PC-3 (cell line): ENCODE measurements at regions not wholly inside any gene's neighbourhood (a gene's known extent, or its start where the extent isn't known, plus 50 kb on each side); places are given as distances from the start of the nearest gene placed in this dataset.

Experiments used
- ATAC-seq: fragments of 200-7000 bp; cut with Tn5 transposase; 2 replicates; pipeline ENCODE4 v1.9.1; 2020; ENCODE audit warnings: mild to moderate bottlenecking, moderate library complexity
- BruUV-seq: library from RNA; stranded (reverse); fragments of 400-500 nt; replicated peaks from 2 replicates; lab custom pipeline; 2021; lab: Mats Ljungman, UMichigan
- CTCF ChIA-PET: fragments of 300-600 bp; sonication (Branson Sonifier 250); formaldehyde crosslinking; loops from one replicate; lab custom pipeline; 2022; ENCODE audit warnings: antibody characterized with exemption; lab: Charles Lee
- POLR2A ChIA-PET: fragments of 300-600 bp; sonication (Branson Sonifier 250); formaldehyde crosslinking; loops from one replicate; lab custom pipeline; 2022; ENCODE audit warnings: antibody characterized with exemption; ENCODE audit not compliant: unreplicated experiment; lab: Charles Lee
- DNase-seq: peaks from one replicate; pipeline ENCODE4 v3.0.0-alpha.2; 2015
- H2AFZ ChIP-seq: fragments of 300-600 bp; sonication (generic); 2 replicates; pipeline ENCODE4 v1.6.0; 2016; ENCODE audit warnings: antibody characterized with exemption, low read length
- H3F3A ChIP-seq: fragments of 300-600 bp; sonication (generic); one replicate; pipeline ENCODE4 v1.6.0; 2017; ENCODE audit warnings: antibody characterized with exemption, low read length, control low read depth, mild to moderate bottlenecking; ENCODE audit not compliant: unreplicated experiment
- H3K27ac ChIP-seq: fragments of 300-600 bp; sonication (generic); 2 replicates; pipeline ENCODE4 v1.5.1; 2016; ENCODE audit warnings: mild to moderate bottlenecking, low read length
- H3K27me3 ChIP-seq: fragments of 300-600 bp; sonication (generic); 2 replicates; pipeline ENCODE4 v1.6.1; 2016; ENCODE audit warnings: low read length, mixed read lengths
- H3K36me3 ChIP-seq: fragments of 300-600 bp; sonication (generic); 2 replicates; pipeline ENCODE4 v1.6.1; 2016; ENCODE audit warnings: low read depth, mixed run types, low read length, mixed read lengths
- H3K4me1 ChIP-seq: fragments of 300-600 bp; sonication (generic); 2 replicates; pipeline ENCODE4 v1.5.1; 2016; ENCODE audit warnings: low read length; ENCODE audit not compliant: insufficient read depth
- H3K4me2 ChIP-seq: fragments of 300-600 bp; sonication (generic); 2 replicates; pipeline ENCODE4 v1.6.0; 2016; ENCODE audit warnings: low read length
- H3K4me3 ChIP-seq: fragments of 300-600 bp; sonication (generic); 2 replicates; pipeline ENCODE4 v1.5.1; 2016; ENCODE audit warnings: mild to moderate bottlenecking, low read length, mixed read lengths
- H3K79me2 ChIP-seq: fragments of 300-600 bp; sonication (generic); 2 replicates; pipeline ENCODE4 v1.6.1; 2017; ENCODE audit warnings: low read length, mixed read lengths
- H3K9ac ChIP-seq: fragments of 300-600 bp; sonication (generic); 2 replicates; pipeline ENCODE4 v1.6.0; 2016; ENCODE audit warnings: mild to moderate bottlenecking, low read length
- H3K9me2 ChIP-seq: fragments of 300-600 bp; sonication (generic); replicated peaks from 2 replicates; pipeline ENCODE4 v1.6.1; 2016; ENCODE audit warnings: mixed run types, low read length, mixed read lengths
- H3K9me3 ChIP-seq: fragments of 300-600 bp; sonication (generic); 2 replicates; pipeline ENCODE4 v1.6.1; 2016; ENCODE audit warnings: low read length, mixed read lengths
- H4K20me1 ChIP-seq: fragments of 300-600 bp; sonication (generic); 2 replicates; pipeline ENCODE4 v1.6.1; 2016; ENCODE audit warnings: low read length, mixed read lengths
- EZH2 ChIP-seq: fragments of 300-600 bp; sonication (generic); IDR thresholded peaks from one replicate; pipeline ENCODE4 v1.6.1; 2017; ENCODE audit warnings: antibody characterized with exemption, mild to moderate bottlenecking, low read length; ENCODE audit not compliant: unreplicated experiment
- EZH2phosphoT487 ChIP-seq: fragments of 300-600 bp; sonication (generic); IDR thresholded peaks from 2 replicates; pipeline ENCODE4 v1.6.1; 2018; ENCODE audit warnings: mild to moderate bottlenecking, antibody characterized with exemption, low read length, borderline replicate concordance
- intact Hi-C: fragments of 100-400 bp; cut with micrococcal nuclease; formaldehyde crosslinking; loops from 2 replicates; pipeline ENCODE4 v1.9.0; 2023
- TF ChIP-seq, protein P1 (sequence below): fragments of 300-600 bp; sonication (generic); conservative IDR thresholded peaks from 2 replicates; pipeline ENCODE4 v1.5.1; 2017; ENCODE audit warnings: antibody characterized with exemption, low read depth, mild to moderate bottlenecking, low read length

DNA sequence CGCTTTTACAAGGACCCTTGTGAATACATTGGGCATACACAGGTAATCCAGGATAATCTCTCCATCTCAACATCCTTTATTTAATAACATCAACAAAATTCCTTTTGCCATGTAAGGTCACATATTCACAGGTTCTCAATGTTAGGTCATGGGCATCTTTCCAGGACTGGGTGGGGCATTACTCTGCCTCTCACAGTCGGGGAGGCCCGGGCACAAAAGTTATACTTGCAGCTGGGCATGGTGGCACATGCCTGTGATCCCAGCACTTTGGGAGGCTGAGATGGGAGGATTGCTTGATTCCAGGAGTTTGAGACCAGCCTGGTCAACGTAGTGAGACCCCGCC is 93.7 kb upstream of the AP1S2 start:
- Histone ChIP-seq H3K4me3 (no peak overlapping the region), H3K9me3 (no peaks in the 10 kb centered on the region), H3K27ac (no peak overlapping the region; the same call in 1 of the 2 replicates), H3K79me2 (no peaks in the 10 kb centered on the region), H4K20me1 (no peaks in the 10 kb centered on the region), H3K4me1 (peaks cover 27% of the 10 kb centered on the region), H2AFZ (no peak overlapping the region), H3K36me3 (no peaks in the 10 kb centered on the region), H3K9ac (no peak overlapping the region), H3K27me3 (no peaks in the 10 kb centered on the region), H3K9me2 (no peaks in the 10 kb centered on the region), H3K4me2 (peak overlapping the region; percentile 74), H3F3A (no peaks in the 10 kb centered on the region)
- no TSS peak for BruUV-seq
- intact Hi-C loops = loop anchor here (10.0 kb wide), 1 partner anchor 63 kb away; no protein-coding TSS in a partner anchor
- POLR2A ChIA-PET = no interaction called here
- DNase-seq = peak; percentile 59
- TF ChIP-seq EZH2phosphoT487 (no peak), EZH2 (no peak)
- TF ChIP-seq, protein P1, sequence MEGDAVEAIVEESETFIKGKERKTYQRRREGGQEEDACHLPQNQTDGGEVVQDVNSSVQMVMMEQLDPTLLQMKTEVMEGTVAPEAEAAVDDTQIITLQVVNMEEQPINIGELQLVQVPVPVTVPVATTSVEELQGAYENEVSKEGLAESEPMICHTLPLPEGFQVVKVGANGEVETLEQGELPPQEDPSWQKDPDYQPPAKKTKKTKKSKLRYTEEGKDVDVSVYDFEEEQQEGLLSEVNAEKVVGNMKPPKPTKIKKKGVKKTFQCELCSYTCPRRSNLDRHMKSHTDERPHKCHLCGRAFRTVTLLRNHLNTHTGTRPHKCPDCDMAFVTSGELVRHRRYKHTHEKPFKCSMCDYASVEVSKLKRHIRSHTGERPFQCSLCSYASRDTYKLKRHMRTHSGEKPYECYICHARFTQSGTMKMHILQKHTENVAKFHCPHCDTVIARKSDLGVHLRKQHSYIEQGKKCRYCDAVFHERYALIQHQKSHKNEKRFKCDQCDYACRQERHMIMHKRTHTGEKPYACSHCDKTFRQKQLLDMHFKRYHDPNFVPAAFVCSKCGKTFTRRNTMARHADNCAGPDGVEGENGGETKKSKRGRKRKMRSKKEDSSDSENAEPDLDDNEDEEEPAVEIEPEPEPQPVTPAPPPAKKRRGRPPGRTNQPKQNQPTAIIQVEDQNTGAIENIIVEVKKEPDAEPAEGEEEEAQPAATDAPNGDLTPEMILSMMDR = no peak
- CTCF ChIA-PET = no interaction called here
- ATAC-seq = no peak

DNA sequence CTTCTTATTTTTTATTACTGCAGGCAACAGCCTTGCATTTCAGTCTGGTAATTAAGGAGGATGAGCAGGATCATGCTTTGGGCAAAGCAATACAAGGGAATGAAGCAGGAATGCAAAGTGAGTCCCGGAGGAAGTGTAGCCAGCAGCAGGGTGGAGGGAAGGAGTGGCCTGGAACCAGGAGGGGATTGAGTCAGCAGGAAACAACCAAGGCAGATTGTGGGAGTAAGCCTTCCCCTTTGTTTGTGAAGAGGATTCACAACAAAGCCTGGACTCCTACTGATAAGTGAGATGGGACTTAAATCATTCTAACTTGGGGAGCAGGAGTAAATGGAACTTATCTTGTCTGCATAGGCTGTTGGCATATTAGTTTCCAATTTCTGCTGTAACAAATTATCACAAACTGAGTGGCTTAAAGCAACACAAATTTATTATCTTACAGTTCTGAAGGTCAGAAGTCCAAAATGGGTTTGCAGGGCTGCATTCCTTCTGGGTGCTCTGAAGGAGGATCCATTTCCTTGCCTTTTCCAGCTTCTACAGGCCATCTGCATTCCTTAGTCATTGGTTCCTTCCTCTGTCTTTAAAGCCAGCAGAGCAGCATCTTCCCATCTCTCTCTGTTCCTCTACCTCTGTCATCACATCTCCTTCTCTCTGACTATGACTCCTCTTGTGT is 93.2 kb upstream of the AP1S2 start:
- no peaks in the 10 kb centered on the region for H3K36me3 ChIP-seq
- ChIA-PET POLR2A (no interaction called here), CTCF (no interaction called here)
- no peaks in the 10 kb centered on the region for H3K79me2 ChIP-seq
- peak overlapping the region; percentile 37; the same call in 1 of the 2 replicates for H2AFZ ChIP-seq
- BruUV-seq = no TSS peak
- H3K4me3 ChIP-seq = no peak overlapping the region
- no peaks in the 10 kb centered on the region for H4K20me1 ChIP-seq
- intact Hi-C loops = loop anchor here (10.0 kb wide), 1 partner anchor 63 kb away; no protein-coding TSS in a partner anchor
- H3K9ac ChIP-seq = no peak overlapping the region
- no peaks in the 10 kb centered on the region for H3K9me2 ChIP-seq
- no peaks in the 10 kb centered on the region for H3K9me3 ChIP-seq
- H3K27me3 ChIP-seq = no peaks in the 10 kb centered on the region
- DNase-seq (peak; percentile 64), ATAC-seq (peak; percentile 91)
- peak overlapping the region; percentile 74 for H3K4me2 ChIP-seq
- H3F3A ChIP-seq = no peaks in the 10 kb centered on the region
- peaks cover 27% of the 10 kb centered on the region for H3K4me1 ChIP-seq
- H3K27ac ChIP-seq = peak overlapping the region; percentile 60
- TF ChIP-seq, protein P1 = no peak
- TF ChIP-seq EZH2phosphoT487 (no peak), EZH2 (no peak)
